Glutamatergic neuron (in vitro differentiated cells): ENCODE measurements at regions not wholly inside any gene's neighbourhood (a gene's known extent, or its start where the extent isn't known, plus 50 kb on each side); places are given as distances from the start of the nearest gene placed in this dataset. TPM values are rescaled to one million over a fixed set of nuclear protein-coding genes. Genes with fewer than 3 reads are reported as not detected.

Experiments
- DNase-seq: peaks from one replicate; pipeline ENCODE4 v3.0.0; 2022
- H3K27ac Mint-ChIP-seq: one replicate; pipeline ENCODE4 v1.8.0; 2020; ENCODE audit warnings: mild to moderate bottlenecking, mixed read lengths, inconsistent platforms; ENCODE audit not compliant: unreplicated experiment
- H3K27me3 Mint-ChIP-seq: one replicate; pipeline ENCODE4 v1.8.0; 2020; ENCODE audit warnings: mild to moderate bottlenecking, moderate library complexity, mixed read lengths, inconsistent platforms; ENCODE audit not compliant: unreplicated experiment
- H3K36me3 Mint-ChIP-seq: one replicate; pipeline ENCODE4 v1.8.0; 2020; ENCODE audit warnings: mild to moderate bottlenecking, mixed read lengths, inconsistent platforms; ENCODE audit not compliant: unreplicated experiment
- H3K4me1 Mint-ChIP-seq: one replicate; pipeline ENCODE4 v1.8.0; 2020; ENCODE audit warnings: mild to moderate bottlenecking, low read depth, mixed read lengths, inconsistent platforms; ENCODE audit not compliant: unreplicated experiment
- H3K4me3 Mint-ChIP-seq: one replicate; pipeline ENCODE4 v1.8.0; 2020; ENCODE audit warnings: mild to moderate bottlenecking, mixed read lengths, inconsistent platforms; ENCODE audit not compliant: unreplicated experiment
- H3K9me3 Mint-ChIP-seq: one replicate; pipeline ENCODE4 v1.8.0; 2020; ENCODE audit warnings: mild to moderate bottlenecking, moderate library complexity, mixed read lengths, inconsistent platforms; ENCODE audit not compliant: unreplicated experiment
- microRNA-seq: library from miRNA; unstranded; fragments of <30 nt; microRNA quantifications from one replicate; pipeline ENCODE4, GENCODE V29; 2020; ENCODE audit not compliant: unreplicated experiment
- TF ChIP-seq, protein P1 (sequence below): fragments of 200-600 bp; sonication (generic); IDR thresholded peaks from one replicate; pipeline ENCODE4 v1.5.0; 2021; ENCODE audit not compliant: partially characterized antibody, unreplicated experiment

DNA sequence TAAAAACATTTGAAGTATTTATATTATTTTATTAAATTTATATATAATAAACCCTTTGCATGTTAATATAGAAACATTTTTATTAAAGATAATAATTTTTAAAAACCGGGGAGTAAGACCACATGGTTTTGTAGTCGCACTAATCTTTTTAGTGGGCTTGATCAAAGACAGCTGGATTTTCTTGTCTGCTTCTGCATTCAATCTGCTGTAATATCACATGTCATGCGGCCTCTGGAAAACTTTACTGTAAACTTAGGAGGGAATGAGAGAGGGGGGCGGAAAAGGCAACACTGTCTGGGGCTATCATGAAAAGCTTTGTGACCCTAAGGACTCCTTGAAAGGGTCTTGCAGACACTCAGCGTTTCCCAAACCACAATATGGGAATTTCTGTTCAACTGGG, 62.8 kb upstream of the NLGN4X start:
- Mint-ChIP-seq H3K9me3 (no peaks in the 10 kb centered on the region), H3K27me3 (no peaks in the 10 kb centered on the region), H3K27ac (no peak overlapping the region), H3K4me3 (no peak overlapping the region), H3K36me3 (no peaks in the 10 kb centered on the region), H3K4me1 (no peaks in the 10 kb centered on the region)
- TF ChIP-seq, protein P1, sequence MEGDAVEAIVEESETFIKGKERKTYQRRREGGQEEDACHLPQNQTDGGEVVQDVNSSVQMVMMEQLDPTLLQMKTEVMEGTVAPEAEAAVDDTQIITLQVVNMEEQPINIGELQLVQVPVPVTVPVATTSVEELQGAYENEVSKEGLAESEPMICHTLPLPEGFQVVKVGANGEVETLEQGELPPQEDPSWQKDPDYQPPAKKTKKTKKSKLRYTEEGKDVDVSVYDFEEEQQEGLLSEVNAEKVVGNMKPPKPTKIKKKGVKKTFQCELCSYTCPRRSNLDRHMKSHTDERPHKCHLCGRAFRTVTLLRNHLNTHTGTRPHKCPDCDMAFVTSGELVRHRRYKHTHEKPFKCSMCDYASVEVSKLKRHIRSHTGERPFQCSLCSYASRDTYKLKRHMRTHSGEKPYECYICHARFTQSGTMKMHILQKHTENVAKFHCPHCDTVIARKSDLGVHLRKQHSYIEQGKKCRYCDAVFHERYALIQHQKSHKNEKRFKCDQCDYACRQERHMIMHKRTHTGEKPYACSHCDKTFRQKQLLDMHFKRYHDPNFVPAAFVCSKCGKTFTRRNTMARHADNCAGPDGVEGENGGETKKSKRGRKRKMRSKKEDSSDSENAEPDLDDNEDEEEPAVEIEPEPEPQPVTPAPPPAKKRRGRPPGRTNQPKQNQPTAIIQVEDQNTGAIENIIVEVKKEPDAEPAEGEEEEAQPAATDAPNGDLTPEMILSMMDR: no peak
- no peak for DNase-seq

DNA sequence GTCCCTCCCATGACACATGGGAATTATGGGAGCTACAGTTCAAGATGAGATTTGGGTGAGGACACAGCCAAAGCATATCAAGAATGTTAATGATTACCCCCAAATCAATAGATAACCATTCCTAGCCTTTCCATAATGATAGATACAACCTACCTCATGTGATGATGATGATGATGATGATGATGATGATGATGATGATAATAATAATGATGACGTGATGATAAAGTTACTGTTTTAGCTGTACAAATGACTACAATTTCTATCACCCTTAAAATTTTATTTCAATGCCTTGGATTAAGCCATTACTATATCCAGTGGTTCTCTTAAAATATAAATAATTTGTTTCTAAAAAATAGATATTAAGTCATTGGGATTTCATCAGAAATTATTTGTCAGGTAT, 55.2 kb upstream of the NLGN4X start:
- no peak for DNase-seq
- H3K27me3 Mint-ChIP-seq: no peaks in the 10 kb centered on the region
- H3K27ac Mint-ChIP-seq: no peak overlapping the region
- H3K9me3 Mint-ChIP-seq: no peaks in the 10 kb centered on the region
- no peaks in the 10 kb centered on the region for H3K4me1 Mint-ChIP-seq
- peaks cover 4% of the 10 kb centered on the region for H3K36me3 Mint-ChIP-seq
- H3K4me3 Mint-ChIP-seq: no peak overlapping the region
- TF ChIP-seq, protein P1: no peak

DNA sequence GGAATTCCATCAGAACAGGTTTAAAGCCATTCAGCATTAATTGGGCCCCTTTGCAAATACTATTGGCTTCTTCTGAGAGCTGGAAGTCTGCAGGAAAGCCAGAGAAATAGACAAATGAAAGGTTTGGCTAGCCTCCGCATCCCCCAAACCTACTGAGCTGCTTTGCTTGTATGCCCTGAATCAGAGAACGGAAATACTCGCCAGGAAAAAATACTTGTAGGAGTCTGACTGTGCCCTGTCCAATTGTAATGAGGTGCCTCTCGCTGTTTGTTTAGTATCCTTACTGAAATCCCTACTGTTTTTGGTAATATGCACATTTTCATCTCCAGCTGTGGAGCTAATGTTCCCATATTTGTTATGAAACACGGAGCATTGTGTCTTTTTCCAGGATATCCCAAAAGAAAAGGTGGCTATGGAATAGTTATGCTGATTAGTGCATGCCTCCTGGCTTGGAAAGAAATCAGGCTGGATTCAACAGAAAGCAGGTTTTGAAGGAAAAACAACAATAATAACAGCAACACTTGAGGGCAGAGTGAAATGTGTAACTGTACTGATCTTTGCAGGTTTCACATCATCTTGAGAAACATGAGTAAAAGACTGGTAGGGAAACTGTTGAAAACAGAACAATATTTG, 50.7 kb upstream of the NLGN4X start:
- TF ChIP-seq, protein P1: no peak
- Mint-ChIP-seq H3K27ac (no peak overlapping the region), H3K36me3 (peaks cover 4% of the 10 kb centered on the region), H3K4me3 (no peak overlapping the region), H3K27me3 (peaks cover 2% of the 10 kb centered on the region), H3K9me3 (peaks cover 1% of the 10 kb centered on the region), H3K4me1 (no peaks in the 10 kb centered on the region)
- DNase-seq: no peak

Small RNAs in the stretch of these regions (microRNA-seq; reads per million reads assigned to microRNA genes)
- gene MIR4770: not detected
